ENCODE measurements at regions not wholly inside any gene's neighbourhood (a gene's known extent, or its start where the extent isn't known, plus 50 kb on each side); places are given as distances from the start of the nearest gene placed in this dataset.

GRCh38 chr21:25314247-25314646 is 293.0 kb downstream of the MRPL39 start:
- TF ChIP-seq POLR2AphosphoS5 (IDR thresholded peaks at IDR 0.05; ENCODE audit: borderline replicate concordance, low read depth, low read length) (no peak), EZH2 (IDR thresholded peaks at IDR 0.05) (no peak)

Data from SK-N-MC (cell line).